NCI-H446 treated with DMSO at 0.1 percent for 48 hours (cell line): ENCODE measurements at regions not wholly inside any gene's neighbourhood (a gene's known extent, or its start where the extent isn't known, plus 50 kb on each side); places are given as distances from the start of the nearest gene placed in this dataset.

Experiments used
- DNase-seq: peaks from one replicate; lab custom pipeline; 2025; lab: John Stamatoyannopoulos, UW

GRCh38 chr18:72360634-72361033 lies 183.5 kb downstream of the CBLN2 start:
- DNase-seq, result no peak

GRCh38 chr18:72342933-72343332 lies 201.2 kb downstream of the CBLN2 start:
- DNase-seq, result no peak

- no peak for DNase-seq
Measured at GRCh38 chr18:72339976-72340375, 204.2 kb downstream of the CBLN2 start.

- DNase-seq, result no peak
Measured at GRCh38 chr18:72336786-72337185, 207.4 kb downstream of the CBLN2 start.

GRCh38 chr18:72329533-72329932 lies 214.6 kb downstream of the CBLN2 start:
- no peak for DNase-seq

- no peak for DNase-seq
Measured at GRCh38 chr18:72325307-72325706, 218.8 kb downstream of the CBLN2 start.

- DNase-seq, result no peak
Measured at GRCh38 chr18:72324677-72325076, 219.5 kb downstream of the CBLN2 start.

- no peak for DNase-seq
Measured at GRCh38 chr18:72316497-72316896, 227.6 kb downstream of the CBLN2 start.

- DNase-seq, result no peak
Measured at GRCh38 chr18:72283148-72283925, 260.8 kb downstream of the CBLN2 start.

GRCh38 chr18:72273025-72273424 lies 271.1 kb downstream of the CBLN2 start:
- DNase-seq, result no peak

- DNase-seq, result no peak
Measured at GRCh38 chr18:72261590-72261989, 282.6 kb downstream of the CBLN2 start.

- no peak for DNase-seq
Measured at GRCh38 chr18:72246076-72246475, 298.1 kb downstream of the CBLN2 start.

- DNase-seq, result no peak
Measured at GRCh38 chr18:72235422-72235821, 308.7 kb downstream of the CBLN2 start.

GRCh38 chr18:72233106-72233505 lies 311.0 kb downstream of the CBLN2 start:
- DNase-seq, result no peak

- no peak for DNase-seq
Measured at GRCh38 chr18:72232644-72233043, 311.5 kb downstream of the CBLN2 start.

GRCh38 chr18:72225958-72226357 lies 318.2 kb downstream of the CBLN2 start:
- no peak for DNase-seq

- no peak for DNase-seq
Measured at GRCh38 chr18:72223733-72224132, 320.4 kb downstream of the CBLN2 start.

GRCh38 chr18:72208920-72209676 lies 335.0 kb downstream of the CBLN2 start:
- no peak for DNase-seq

GRCh38 chr18:72207280-72207679 lies 336.9 kb downstream of the CBLN2 start:
- DNase-seq, result no peak

GRCh38 chr18:72206814-72207213 lies 337.3 kb downstream of the CBLN2 start:
- DNase-seq, result no peak

- DNase-seq, result no peak
Measured at GRCh38 chr18:72201032-72201431, 343.1 kb downstream of the CBLN2 start.

GRCh38 chr18:72197591-72197990 lies 346.6 kb downstream of the CBLN2 start:
- no peak for DNase-seq

- no peak for DNase-seq
Measured at GRCh38 chr18:72194072-72194471, 350.1 kb downstream of the CBLN2 start.
